Nephron (organoid): ENCODE measurements at regions not wholly inside any gene's neighbourhood (a gene's known extent, or its start where the extent isn't known, plus 50 kb on each side); places are given as distances from the start of the nearest gene placed in this dataset.

Experiments
- H3K27ac Mint-ChIP-seq, 3 experiments: 2 replicates each; pipeline ENCODE4 v1.8.0; 2020; ENCODE audit warnings: mixed read lengths in 3 of 3, mild to moderate bottlenecking in 2 of 3, moderate library complexity in 1 of 3
- H3K27me3 Mint-ChIP-seq: 2 replicates; pipeline ENCODE4 v1.8.0; 2021; ENCODE audit warnings: low read depth, mild to moderate bottlenecking, moderate library complexity, mixed read lengths
- H3K36me3 Mint-ChIP-seq: 2 replicates; pipeline ENCODE4 v1.8.0; 2020; ENCODE audit warnings: low read depth, mixed read lengths
- H3K4me1 Mint-ChIP-seq: 2 replicates; pipeline ENCODE4 v1.8.0; 2020; ENCODE audit warnings: mixed read lengths
- H3K4me3 Mint-ChIP-seq, 3 experiments: 2 replicates each; pipeline ENCODE4 v1.8.0; 2020; ENCODE audit warnings: mild to moderate bottlenecking in 3 of 3, mixed read lengths in 3 of 3, moderate library complexity in 2 of 3
- H3K9me3 Mint-ChIP-seq: 2 replicates; pipeline ENCODE4 v1.8.0; 2020; ENCODE audit warnings: mixed read lengths
- CTCF ChIP-seq, 3 experiments: fragments of 200-600 bp; sonication (generic); IDR thresholded peaks; one replicate each; pipeline ENCODE4 v1.5.0; 2021; ENCODE audit warnings: antibody characterized with exemption in 3 of 3; ENCODE audit not compliant: unreplicated experiment in 3 of 3

DNA sequence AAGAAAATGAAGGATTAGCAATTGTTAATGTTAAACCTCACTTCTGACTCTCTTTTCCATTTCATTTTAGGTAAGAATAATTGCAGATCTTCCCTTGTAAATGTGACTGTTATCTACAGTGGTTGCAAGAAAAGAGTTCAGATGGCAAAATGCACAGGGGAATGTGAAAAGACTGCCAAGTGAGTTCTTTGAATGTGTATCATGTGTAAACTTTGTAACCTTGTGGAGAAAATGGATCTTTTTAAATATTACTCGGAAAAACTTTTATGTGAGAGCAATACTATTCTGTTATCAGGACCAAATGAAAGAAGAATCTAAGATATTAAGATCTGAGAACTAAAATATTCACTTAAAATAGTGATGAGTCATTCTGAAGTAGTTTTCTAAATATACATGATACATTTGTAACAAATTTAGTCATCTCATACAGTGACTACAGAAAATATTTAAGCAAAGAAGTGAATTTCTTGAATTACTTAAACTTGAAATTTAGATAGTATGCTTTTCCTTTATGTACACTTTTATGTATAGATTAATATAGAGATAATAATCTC is 122.5 kb upstream of the CNTN1 start:
- Mint-ChIP-seq H3K4me3 (no peak overlapping the region), H3K9me3 (no peaks in the 10 kb centered on the region), H3K4me1 (no peaks in the 10 kb centered on the region), H3K27me3 (no peaks in the 10 kb centered on the region), H3K36me3 (no peaks in the 10 kb centered on the region), H3K27ac (no peak overlapping the region)
- no peak for TF ChIP-seq CTCF (IDR thresholded peaks at IDR 0.05; ENCODE audit: unreplicated experiment in 3 of 3)

- Mint-ChIP-seq H3K27me3 (no peaks in the 10 kb centered on the region), H3K4me3 (no peak overlapping the region), H3K27ac (no peak overlapping the region), H3K4me1 (no peaks in the 10 kb centered on the region), H3K9me3 (no peaks in the 10 kb centered on the region), H3K36me3 (no peaks in the 10 kb centered on the region)
- no peak for TF ChIP-seq CTCF (IDR thresholded peaks at IDR 0.05; ENCODE audit: unreplicated experiment in 3 of 3)
Measured at GRCh38 chr12:40573024-40573423, 119.2 kb upstream of the CNTN1 start.

- Mint-ChIP-seq H3K4me1 (no peaks in the 10 kb centered on the region), H3K27me3 (no peaks in the 10 kb centered on the region), H3K27ac (no peak overlapping the region), H3K4me3 (no peak overlapping the region), H3K9me3 (peaks cover 11% of the 10 kb centered on the region), H3K36me3 (no peaks in the 10 kb centered on the region)
- TF ChIP-seq CTCF (IDR thresholded peaks at IDR 0.05; ENCODE audit: unreplicated experiment in 3 of 3), result no peak
Measured at GRCh38 chr12:40575987-40576386, 116.3 kb upstream of the CNTN1 start.

DNA sequence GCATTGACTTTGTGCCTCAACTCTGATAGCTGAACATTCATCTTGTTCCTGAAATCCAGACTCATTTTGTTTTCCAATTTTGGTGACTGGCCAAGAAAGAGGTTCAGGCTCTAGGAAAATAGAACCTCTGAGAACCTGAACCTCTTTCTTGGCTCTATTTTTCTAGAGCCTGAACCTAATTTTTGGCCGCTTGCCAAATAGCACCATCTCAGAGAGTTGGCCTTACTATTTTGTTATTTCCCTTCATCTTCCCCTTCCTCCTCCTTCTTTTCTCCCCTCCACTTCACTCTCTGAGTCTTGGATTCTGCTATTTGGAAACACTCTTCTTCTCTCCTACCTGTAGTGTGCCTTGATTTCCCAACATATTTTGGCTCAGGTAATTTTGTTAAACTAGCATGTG is 114.4 kb upstream of the CNTN1 start:
- no peaks in the 10 kb centered on the region for H3K27me3 Mint-ChIP-seq
- H3K27ac Mint-ChIP-seq, result no peak overlapping the region
- H3K4me3 Mint-ChIP-seq, result no peak overlapping the region
- H3K9me3 Mint-ChIP-seq, result peaks cover 17% of the 10 kb centered on the region
- H3K4me1 Mint-ChIP-seq, result no peaks in the 10 kb centered on the region
- H3K36me3 Mint-ChIP-seq, result peaks cover 4% of the 10 kb centered on the region
- TF ChIP-seq CTCF (IDR thresholded peaks at IDR 0.05; ENCODE audit: unreplicated experiment in 3 of 3), result no peak

- Mint-ChIP-seq H3K4me3 (no peak overlapping the region), H3K4me1 (no peaks in the 10 kb centered on the region), H3K9me3 (peaks cover 17% of the 10 kb centered on the region)
Measured at GRCh38 chr12:40579687-40580086, 112.6 kb upstream of the CNTN1 start.

More at GRCh38 chr12:40579687-40580086, 112.6 kb upstream of the CNTN1 start:
- Mint-ChIP-seq H3K27ac (no peak overlapping the region), H3K36me3 (peaks cover 4% of the 10 kb centered on the region), H3K27me3 (no peaks in the 10 kb centered on the region)
- TF ChIP-seq CTCF (IDR thresholded peaks at IDR 0.05; ENCODE audit: unreplicated experiment in 3 of 3), result no peak
